Stimulated activated CD4-positive, alpha-beta T cell treated with anti-CD3 and anti-CD28 coated beads, Interleukin-12 subunit alpha, Interleukin-12 subunit beta, amount 100 ng/mL, for 24 hours (primary cell): ENCODE measurements at regions not wholly inside any gene's neighbourhood (a gene's known extent, or its start where the extent isn't known, plus 50 kb on each side); places are given as distances from the start of the nearest gene placed in this dataset.

ENCODE experiments used
- DNase-seq, 2 experiments: peaks; one replicate each; pipeline ENCODE4 v3.0.0-alpha.2; 2020; ENCODE audit warnings: low read depth in 2 of 2

- DNase-seq, result no peak
These were observed 1020.4 kb downstream of the CBLN2 start for GRCh38 chr18:71523483-71524435.

- DNase-seq, result no peak
These were observed 1038.6 kb downstream of the CBLN2 start for GRCh38 chr18:71505526-71505925.

GRCh38 chr18:71503222-71503621 lies 1040.9 kb downstream of the CBLN2 start:
- no peak for DNase-seq

- no peak for DNase-seq
These were observed 1058.5 kb downstream of the CBLN2 start for GRCh38 chr18:71485611-71486010.

- no peak for DNase-seq
These were observed 1072.0 kb downstream of the CBLN2 start for GRCh38 chr18:71471963-71472725.

- DNase-seq, result no peak
These were observed 1087.9 kb downstream of the CBLN2 start for GRCh38 chr18:71456206-71456605.

GRCh38 chr18:71450257-71450656 lies 1093.9 kb downstream of the CBLN2 start:
- DNase-seq, result no peak

GRCh38 chr18:71443706-71444480 lies 1100.2 kb downstream of the CBLN2 start:
- no peak for DNase-seq

- no peak for DNase-seq
These were observed 1101.4 kb downstream of the CBLN2 start for GRCh38 chr18:71442731-71443141.

- DNase-seq, result no peak
These were observed 1103.0 kb downstream of the CBLN2 start for GRCh38 chr18:71441156-71441555.

GRCh38 chr18:71437511-71437910 lies 1106.6 kb downstream of the CBLN2 start:
- no peak for DNase-seq

GRCh38 chr18:71433373-71433772 lies 1110.8 kb downstream of the CBLN2 start:
- no peak for DNase-seq

GRCh38 chr18:71431689-71432088 lies 1112.5 kb downstream of the CBLN2 start:
- no peak for DNase-seq

- DNase-seq, result no peak
These were observed 1113.0 kb downstream of the CBLN2 start for GRCh38 chr18:71431171-71431570.

- DNase-seq, result no peak
These were observed 1117.7 kb downstream of the CBLN2 start for GRCh38 chr18:71426441-71426840.

- no peak for DNase-seq
These were observed 1116.4 kb downstream of the SOCS6 start for GRCh38 chr18:71405169-71405809.

GRCh38 chr18:71403501-71403900 lies 1114.7 kb downstream of the SOCS6 start:
- DNase-seq, result no peak

- no peak for DNase-seq
These were observed 1109.7 kb downstream of the SOCS6 start for GRCh38 chr18:71398531-71398930.

- no peak for DNase-seq
These were observed 1099.3 kb downstream of the SOCS6 start for GRCh38 chr18:71388148-71388547.

GRCh38 chr18:71374294-71375000 lies 1085.6 kb downstream of the SOCS6 start:
- no peak for DNase-seq
